ENCODE measurements at regions not wholly inside any gene's neighbourhood (a gene's known extent, or its start where the extent isn't known, plus 50 kb on each side); places are given as distances from the start of the nearest gene placed in this dataset.

DNA sequence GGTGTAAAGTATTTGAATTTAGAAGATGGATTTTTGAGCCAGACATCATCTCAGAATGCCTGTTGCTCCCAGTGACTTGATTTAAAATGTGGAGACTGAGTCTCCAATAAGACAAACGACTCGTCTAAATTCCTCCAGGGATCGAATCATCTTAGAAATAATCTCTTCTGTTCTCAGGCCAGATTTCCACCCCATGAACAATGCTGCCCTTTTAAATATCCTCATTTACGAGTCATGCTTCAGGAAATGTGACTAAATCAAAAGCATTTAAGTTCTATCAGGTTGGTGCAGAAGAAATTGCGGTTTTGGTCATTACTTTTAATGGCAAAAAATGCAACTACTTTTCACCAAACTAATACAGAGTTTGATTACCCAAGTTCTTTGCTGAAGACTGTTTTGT lies 684.6 kb upstream of the SOX11 start:
- TF ChIP-seq, protein P1, sequence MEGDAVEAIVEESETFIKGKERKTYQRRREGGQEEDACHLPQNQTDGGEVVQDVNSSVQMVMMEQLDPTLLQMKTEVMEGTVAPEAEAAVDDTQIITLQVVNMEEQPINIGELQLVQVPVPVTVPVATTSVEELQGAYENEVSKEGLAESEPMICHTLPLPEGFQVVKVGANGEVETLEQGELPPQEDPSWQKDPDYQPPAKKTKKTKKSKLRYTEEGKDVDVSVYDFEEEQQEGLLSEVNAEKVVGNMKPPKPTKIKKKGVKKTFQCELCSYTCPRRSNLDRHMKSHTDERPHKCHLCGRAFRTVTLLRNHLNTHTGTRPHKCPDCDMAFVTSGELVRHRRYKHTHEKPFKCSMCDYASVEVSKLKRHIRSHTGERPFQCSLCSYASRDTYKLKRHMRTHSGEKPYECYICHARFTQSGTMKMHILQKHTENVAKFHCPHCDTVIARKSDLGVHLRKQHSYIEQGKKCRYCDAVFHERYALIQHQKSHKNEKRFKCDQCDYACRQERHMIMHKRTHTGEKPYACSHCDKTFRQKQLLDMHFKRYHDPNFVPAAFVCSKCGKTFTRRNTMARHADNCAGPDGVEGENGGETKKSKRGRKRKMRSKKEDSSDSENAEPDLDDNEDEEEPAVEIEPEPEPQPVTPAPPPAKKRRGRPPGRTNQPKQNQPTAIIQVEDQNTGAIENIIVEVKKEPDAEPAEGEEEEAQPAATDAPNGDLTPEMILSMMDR (IDR thresholded peaks at IDR 0.05; ENCODE audit: low read depth, low read length, poor library complexity, severe bottlenecking): no peak
- TF ChIP-seq EZH2phosphoT487 (IDR thresholded peaks at IDR 0.05; ENCODE audit: borderline replicate concordance, low read length): no peak
- no peak overlapping the region for H3K4me3 ChIP-seq (ENCODE audit: low read length)
- no peaks in the 10 kb centered on the region for H3K79me2 ChIP-seq (ENCODE audit: control insufficient read depth, low read length)
- no peaks in the 10 kb centered on the region for H3F3A ChIP-seq (ENCODE audit: control insufficient read depth, insufficient read depth)
- H4K20me1 ChIP-seq (ENCODE audit: control insufficient read depth, insufficient read depth, low read depth, low read length): no peaks in the 10 kb centered on the region
- no peaks in the 10 kb centered on the region for H3K9me3 ChIP-seq (ENCODE audit: control insufficient read depth, insufficient read depth, low read length)
- H3K4me1 ChIP-seq (ENCODE audit: control insufficient read depth, low read length): no peaks in the 10 kb centered on the region
- no peaks in the 10 kb centered on the region for H3K27me3 ChIP-seq (ENCODE audit: control insufficient read depth, low read length)
- H3K4me2 ChIP-seq (ENCODE audit: low read length): no peak overlapping the region
- H3K36me3 ChIP-seq (ENCODE audit: control insufficient read depth, low read length): no peaks in the 10 kb centered on the region
- no peak overlapping the region for H3K27ac ChIP-seq (ENCODE audit: low read depth, low read length)
- no peaks in the 10 kb centered on the region for H3K9me2 ChIP-seq (replicated peaks; ENCODE audit: control insufficient read depth, low read length)

DNA sequence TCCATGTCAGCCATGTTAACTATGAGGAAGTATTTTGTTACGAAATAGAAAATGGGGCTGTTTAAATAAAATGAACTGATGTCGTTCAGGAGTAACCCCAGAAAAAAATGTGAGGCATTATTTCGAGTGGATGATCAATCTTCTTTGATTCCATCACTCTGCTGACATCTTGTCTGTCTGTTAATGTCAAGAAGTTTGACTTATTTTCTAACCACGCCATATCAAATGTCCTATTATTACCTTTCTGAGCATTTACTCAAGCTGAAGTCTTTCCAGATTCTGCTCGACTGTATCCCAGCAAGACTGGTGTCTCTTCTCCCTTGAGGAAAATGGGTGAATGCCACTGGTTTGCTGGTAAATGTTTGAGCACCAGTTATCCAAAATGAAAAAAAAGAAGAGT lies 672.9 kb upstream of the SOX11 start:
- TF ChIP-seq, protein P1 (IDR thresholded peaks at IDR 0.05; ENCODE audit: low read depth, low read length, poor library complexity, severe bottlenecking): no peak
- TF ChIP-seq EZH2phosphoT487 (IDR thresholded peaks at IDR 0.05; ENCODE audit: borderline replicate concordance, low read length): no peak
- Histone ChIP-seq H3K36me3 (ENCODE audit: control insufficient read depth, low read length) (no peaks in the 10 kb centered on the region), H3K79me2 (ENCODE audit: control insufficient read depth, low read length) (no peaks in the 10 kb centered on the region), H3K4me2 (ENCODE audit: low read length) (no peak overlapping the region), H3K9me3 (ENCODE audit: control insufficient read depth, insufficient read depth, low read length) (peaks cover 17% of the 10 kb centered on the region; the same call in 1 of the 2 replicates), H3F3A (ENCODE audit: control insufficient read depth, insufficient read depth) (peaks cover 8% of the 10 kb centered on the region), H3K27me3 (ENCODE audit: control insufficient read depth, low read length) (no peaks in the 10 kb centered on the region), H3K4me1 (ENCODE audit: control insufficient read depth, low read length) (no peaks in the 10 kb centered on the region), H4K20me1 (ENCODE audit: control insufficient read depth, insufficient read depth, low read depth, low read length) (no peaks in the 10 kb centered on the region), H3K9me2 (replicated peaks; ENCODE audit: control insufficient read depth, low read length) (no peaks in the 10 kb centered on the region), H3K4me3 (ENCODE audit: low read length) (no peak overlapping the region), H3K27ac (ENCODE audit: low read depth, low read length) (no peak overlapping the region)

DNA sequence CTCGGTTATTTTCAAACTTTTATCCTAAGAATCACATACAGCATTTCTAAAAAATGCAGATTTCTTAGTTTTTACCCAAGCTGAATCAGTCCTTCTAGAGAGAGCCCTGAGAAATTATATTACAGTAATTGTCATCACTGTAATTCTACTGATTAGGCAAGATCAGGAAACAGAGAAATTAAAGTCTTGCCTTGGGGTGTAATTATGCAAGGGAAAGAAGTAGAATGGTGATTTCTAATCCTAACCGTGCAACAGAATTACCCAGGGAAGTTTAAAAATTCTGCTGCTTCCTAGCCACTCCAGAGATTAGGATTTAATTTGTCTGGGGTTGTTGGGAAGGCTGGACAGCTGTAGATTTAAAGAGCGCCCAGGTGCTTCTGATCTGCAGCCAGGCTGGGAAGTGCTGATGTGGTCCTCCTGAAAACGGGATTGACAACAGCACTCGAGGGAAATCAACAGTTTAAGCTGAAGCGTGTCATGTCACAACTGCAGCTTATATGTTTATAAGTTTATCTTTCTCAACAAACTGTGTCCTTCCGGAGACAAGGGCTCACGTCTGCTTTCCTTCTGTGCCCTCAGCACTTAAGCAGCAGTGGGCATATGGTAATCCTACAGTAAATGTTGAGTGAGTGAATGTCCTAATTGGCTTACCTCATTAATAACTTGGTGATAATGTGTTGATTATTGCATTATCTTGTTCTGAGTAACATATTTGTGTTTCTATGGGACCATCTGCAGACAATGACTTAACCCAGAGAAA lies 671.9 kb upstream of the SOX11 start:
- no peaks in the 10 kb centered on the region for H4K20me1 ChIP-seq (ENCODE audit: control insufficient read depth, insufficient read depth, low read depth, low read length)
- no peaks in the 10 kb centered on the region for H3K9me2 ChIP-seq (replicated peaks; ENCODE audit: control insufficient read depth, low read length)
- no peak for TF ChIP-seq EZH2phosphoT487 (IDR thresholded peaks at IDR 0.05; ENCODE audit: borderline replicate concordance, low read length)
- TF ChIP-seq, protein P1 (IDR thresholded peaks at IDR 0.05; ENCODE audit: low read depth, low read length, poor library complexity, severe bottlenecking): no peak
- no peaks in the 10 kb centered on the region for H3K4me1 ChIP-seq (ENCODE audit: control insufficient read depth, low read length)
- H3K4me3 ChIP-seq (ENCODE audit: low read length): no peak overlapping the region
- H3K9me3 ChIP-seq (ENCODE audit: control insufficient read depth, insufficient read depth, low read length): peaks cover 17% of the 10 kb centered on the region; the same call in 1 of the 2 replicates
- no peak overlapping the region for H3K4me2 ChIP-seq (ENCODE audit: low read length)
- H3K27ac ChIP-seq (ENCODE audit: low read depth, low read length): no peak overlapping the region
- no peaks in the 10 kb centered on the region for H3K79me2 ChIP-seq (ENCODE audit: control insufficient read depth, low read length)
- H3K27me3 ChIP-seq (ENCODE audit: control insufficient read depth, low read length): no peaks in the 10 kb centered on the region
- peaks cover 8% of the 10 kb centered on the region for H3F3A ChIP-seq (ENCODE audit: control insufficient read depth, insufficient read depth)
- no peaks in the 10 kb centered on the region for H3K36me3 ChIP-seq (ENCODE audit: control insufficient read depth, low read length)
